Esophagus squamous epithelium (tissue), 5 donors: ENCODE measurements at regions not wholly inside any gene's neighbourhood (a gene's known extent, or its start where the extent isn't known, plus 50 kb on each side); places are given as distances from the start of the nearest gene placed in this dataset.

ENCODE experiments used
- DNase-seq: peaks from one replicate; lab custom pipeline; 2025; lab: John Stamatoyannopoulos, UW
- H3K27ac ChIP-seq, 4 donors: fragments of 200-600 bp; sonication (generic); one replicate each; pipeline ENCODE4 v1.5.1; 2016 to 2019; ENCODE audit warnings: mild to moderate bottlenecking in 1 of 4
- H3K27me3 ChIP-seq, 4 donors: fragments of 200-600 bp; sonication (generic); 1 replicate in 3 of 4; 2 replicates in 1 of 4; pipeline versions ENCODE4 v1.5.1 to v1.6.0; 2017 to 2021; ENCODE audit warnings: antibody characterized with exemption in 1 of 4
- H3K36me3 ChIP-seq, 3 donors: fragments of 200-600 bp; sonication (generic); one replicate each; pipeline ENCODE4 v1.5.1; 2016 to 2019
- H3K4me1 ChIP-seq, 3 donors: fragments of 200-600 bp; sonication (generic); one replicate each; pipeline ENCODE4 v1.5.1; 2017 to 2019
- H3K4me3 ChIP-seq, 4 donors: fragments of 200-600 bp; sonication (generic); 1 replicate in 3 of 4; 2 replicates in 1 of 4; pipeline ENCODE4 v1.5.1; 2016 to 2019; ENCODE audit warnings: mild to moderate bottlenecking in 2 of 4, moderate library complexity in 1 of 4
- H3K9me3 ChIP-seq, 3 donors: fragments of 200-600 bp; sonication (generic); one replicate each; pipeline ENCODE4 v1.5.1; 2016 to 2019
- POLR2A ChIP-seq, 4 donors: fragments of 450-650 bp; IDR thresholded peaks; one replicate each; pipeline ENCODE4 v1.6.1; 2017; ENCODE audit warnings: antibody characterized with exemption in 4 of 4, mild to moderate bottlenecking in 4 of 4, moderate library complexity in 3 of 4
- WGBS, 2 donors: methylation state at CpG; one replicate each; pipeline ENCODE4 v1.1.5; 2018; 5-methylcytosine and 5-hydroxymethylcytosine counted together
- intact Hi-C: fragments of 100-400 bp; cut with DNase I; formaldehyde crosslinking; loops from one replicate; pipeline ENCODE4 v1.15.0; 2022
- TF ChIP-seq, protein P1 (sequence below), 6 experiments: fragments of 450-650 bp in 4 of 6; fragments of 200-600 bp in 2 of 6; sonication (generic) in 2 of 6; IDR thresholded peaks; one replicate each; pipeline ENCODE4 v1.5.1; 2016 to 2019; ENCODE audit warnings: antibody characterized with exemption in 6 of 6, mild to moderate bottlenecking in 4 of 6, moderate library complexity in 4 of 6
- donor health status: DM: yes; HTN: yes; CAD: no.

DNA sequence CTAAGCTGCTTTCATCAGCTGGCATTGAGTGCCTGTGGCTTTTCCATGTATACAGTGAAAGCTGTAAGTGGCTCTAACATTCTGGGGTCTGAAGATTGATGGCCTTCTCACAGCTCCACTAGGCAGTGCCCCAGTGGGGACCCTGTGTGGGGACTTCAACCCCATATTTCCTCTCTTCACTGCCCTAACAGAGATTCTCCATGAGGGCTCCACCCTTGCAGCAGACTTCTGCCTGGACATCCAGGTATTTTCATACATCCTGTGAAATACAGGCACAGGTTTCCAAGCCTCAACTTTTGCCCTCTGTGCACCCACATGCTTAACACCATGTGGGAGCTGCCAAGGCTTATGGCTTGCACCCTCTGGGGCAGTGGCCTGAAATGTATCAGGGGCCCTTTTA is 188.2 kb upstream of the SYT4 start:
- no peak overlapping the region for H3K4me3 ChIP-seq

DNA sequence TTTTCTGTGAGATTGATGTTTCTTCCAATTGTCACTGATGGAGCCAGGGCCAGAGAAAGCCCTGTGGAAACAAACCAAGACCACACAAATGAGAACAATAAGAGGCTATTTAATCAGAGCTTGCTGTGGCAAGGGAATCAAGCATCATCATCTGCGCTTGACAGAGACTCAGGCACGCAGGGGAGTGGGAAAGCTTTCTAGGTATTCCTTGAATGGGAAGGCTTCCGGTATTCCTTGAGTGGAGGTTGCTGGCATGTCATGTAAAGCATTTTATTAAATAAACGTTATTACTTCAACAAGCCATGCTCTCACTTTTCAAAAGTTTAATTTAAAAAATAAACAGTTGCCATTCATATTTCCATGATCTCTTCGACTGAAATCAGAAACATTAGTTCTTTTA is 194.6 kb upstream of the SYT4 start:
- no peak for TF ChIP-seq POLR2A (IDR thresholded peaks at IDR 0.05)
- TF ChIP-seq, protein P1, sequence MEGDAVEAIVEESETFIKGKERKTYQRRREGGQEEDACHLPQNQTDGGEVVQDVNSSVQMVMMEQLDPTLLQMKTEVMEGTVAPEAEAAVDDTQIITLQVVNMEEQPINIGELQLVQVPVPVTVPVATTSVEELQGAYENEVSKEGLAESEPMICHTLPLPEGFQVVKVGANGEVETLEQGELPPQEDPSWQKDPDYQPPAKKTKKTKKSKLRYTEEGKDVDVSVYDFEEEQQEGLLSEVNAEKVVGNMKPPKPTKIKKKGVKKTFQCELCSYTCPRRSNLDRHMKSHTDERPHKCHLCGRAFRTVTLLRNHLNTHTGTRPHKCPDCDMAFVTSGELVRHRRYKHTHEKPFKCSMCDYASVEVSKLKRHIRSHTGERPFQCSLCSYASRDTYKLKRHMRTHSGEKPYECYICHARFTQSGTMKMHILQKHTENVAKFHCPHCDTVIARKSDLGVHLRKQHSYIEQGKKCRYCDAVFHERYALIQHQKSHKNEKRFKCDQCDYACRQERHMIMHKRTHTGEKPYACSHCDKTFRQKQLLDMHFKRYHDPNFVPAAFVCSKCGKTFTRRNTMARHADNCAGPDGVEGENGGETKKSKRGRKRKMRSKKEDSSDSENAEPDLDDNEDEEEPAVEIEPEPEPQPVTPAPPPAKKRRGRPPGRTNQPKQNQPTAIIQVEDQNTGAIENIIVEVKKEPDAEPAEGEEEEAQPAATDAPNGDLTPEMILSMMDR (IDR thresholded peaks at IDR 0.05) = no peak
- H3K36me3 ChIP-seq = no peaks in the 10 kb centered on the region
- no peaks in the 10 kb centered on the region for H3K9me3 ChIP-seq
- no peak for DNase-seq
- intact Hi-C loops = no loop called here
- H3K4me1 ChIP-seq = no peaks in the 10 kb centered on the region
- WGBS, 2 donors = 57 to 58% methylated on average over 5 of the region's 5 CpGs
- H3K27ac ChIP-seq = no peak overlapping the region
- no peak overlapping the region for H3K4me3 ChIP-seq
- no peaks in the 10 kb centered on the region for H3K27me3 ChIP-seq

More for the DNA sequence above, 188.2 kb upstream of the SYT4 start:
- Histone ChIP-seq H3K9me3 (peaks cover 0 to 9% (median 6%) of the 10 kb centered on the region in 3 donors), H3K36me3 (no peaks in the 10 kb centered on the region), H3K27me3 (no peaks in the 10 kb centered on the region), H3K27ac (no peak overlapping the region), H3K4me1 (no peaks in the 10 kb centered on the region)
- DNase-seq = no peak
- intact Hi-C loops = no loop called here
- TF ChIP-seq POLR2A (IDR thresholded peaks at IDR 0.05) = no peak
- TF ChIP-seq, protein P1 (IDR thresholded peaks at IDR 0.05) = no peak

DNA sequence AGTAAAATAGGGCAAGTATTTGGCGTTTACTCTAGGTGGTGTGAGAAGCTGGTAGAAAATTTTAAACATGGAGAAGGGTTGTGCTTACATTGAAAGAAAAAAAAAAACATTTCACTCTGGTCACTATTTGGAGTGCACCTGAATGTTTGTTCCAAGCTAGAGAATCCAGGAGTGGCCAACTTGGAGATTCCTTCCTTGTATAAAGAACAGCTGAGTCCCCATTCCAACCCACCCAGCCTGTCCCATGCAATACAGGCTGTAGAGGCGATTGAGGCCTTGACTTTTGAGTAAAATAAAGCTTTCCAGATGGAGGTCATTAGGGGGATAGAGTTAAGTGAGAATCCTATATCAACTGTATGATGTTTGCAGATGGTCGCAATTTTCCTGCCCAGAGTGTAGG is 203.8 kb upstream of the SYT4 start:
- Histone ChIP-seq H3K36me3 (no peaks in the 10 kb centered on the region), H3K27ac (no peak overlapping the region), H3K4me3 (no peak overlapping the region), H3K4me1 (no peaks in the 10 kb centered on the region), H3K27me3 (no peaks in the 10 kb centered on the region), H3K9me3 (peaks cover 0 to 2% (median 0%) of the 10 kb centered on the region in 3 donors)
- DNase-seq = no peak
- intact Hi-C loops = no loop called here
- TF ChIP-seq, protein P1 (IDR thresholded peaks at IDR 0.05) = no peak
- no peak for TF ChIP-seq POLR2A (IDR thresholded peaks at IDR 0.05)
- WGBS, 2 donors = 64 to 67% methylated on average over 3 of the region's 3 CpGs

DNA sequence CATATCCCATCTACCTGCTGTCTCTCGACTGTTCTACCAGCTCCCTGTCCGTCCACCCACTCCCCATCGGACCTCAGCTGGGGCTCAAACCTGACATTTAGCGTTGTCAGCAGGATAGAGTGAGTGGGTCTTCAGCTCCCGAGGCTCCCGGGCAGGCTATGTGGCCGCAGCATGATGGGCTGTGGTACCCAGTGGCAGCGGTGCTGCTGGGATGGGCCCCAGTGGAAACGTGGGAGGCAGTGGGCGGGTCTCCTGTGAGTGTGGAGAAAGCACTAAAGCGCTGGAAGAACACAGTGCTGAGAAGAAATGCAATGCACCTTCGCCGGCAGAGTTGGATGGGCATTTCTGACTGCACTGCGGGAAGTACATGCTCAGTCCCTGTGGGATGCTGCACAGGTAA is 204.8 kb upstream of the SYT4 start:
- Histone ChIP-seq H3K9me3 (peaks cover 0 to 9% (median 0%) of the 10 kb centered on the region in 3 donors), H3K36me3 (no peaks in the 10 kb centered on the region), H3K4me1 (no peaks in the 10 kb centered on the region), H3K27ac (no peak overlapping the region), H3K4me3 (no peak overlapping the region), H3K27me3 (no peaks in the 10 kb centered on the region)
- TF ChIP-seq, protein P1 (IDR thresholded peaks at IDR 0.05) = no peak
- TF ChIP-seq POLR2A (IDR thresholded peaks at IDR 0.05) = no peak
- intact Hi-C loops = no loop called here
- no peak for DNase-seq
- 74 to 80% methylated on average over 9 to 11 of the region's 14 CpGs for WGBS, 2 donors

DNA sequence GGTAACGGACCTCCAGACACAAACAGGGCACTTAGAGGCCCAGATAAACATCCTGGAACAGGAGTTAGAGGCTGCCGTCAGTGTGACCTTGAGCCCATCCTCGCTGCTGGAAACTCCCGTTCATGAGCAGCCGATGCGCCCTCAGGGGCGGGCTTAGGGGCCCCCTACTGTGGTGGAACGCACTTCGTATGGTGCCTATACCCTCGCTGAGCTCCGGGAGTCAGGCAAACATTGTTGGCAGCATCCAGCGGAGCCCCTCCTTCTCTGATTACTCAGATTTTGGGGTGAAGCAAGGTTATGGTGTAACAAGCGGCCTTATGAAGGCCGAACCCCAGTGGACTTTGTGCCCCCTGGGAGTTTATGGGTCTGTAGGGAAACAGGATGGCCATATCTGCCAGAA is 205.3 kb upstream of the SYT4 start:
- WGBS, 2 donors = 86 to 96% methylated on average over 5 to 8 of the region's 14 CpGs
- intact Hi-C loops = no loop called here
- H3K4me3 ChIP-seq = no peak overlapping the region
- no peaks in the 10 kb centered on the region for H3K4me1 ChIP-seq
- H3K27me3 ChIP-seq = no peaks in the 10 kb centered on the region
- DNase-seq = no peak
- H3K9me3 ChIP-seq = peaks cover 0 to 9% (median 0%) of the 10 kb centered on the region in 3 donors
- H3K27ac ChIP-seq = no peak overlapping the region
- no peaks in the 10 kb centered on the region for H3K36me3 ChIP-seq
- TF ChIP-seq POLR2A (IDR thresholded peaks at IDR 0.05) = no peak
- TF ChIP-seq, protein P1 (IDR thresholded peaks at IDR 0.05) = no peak
